Body of pancreas (tissue), 4 donors: ENCODE measurements at regions not wholly inside any gene's neighbourhood (a gene's known extent, or its start where the extent isn't known, plus 50 kb on each side); places are given as distances from the start of the nearest gene placed in this dataset.

Experiments
- ATAC-seq: fragments of 150-250 bp; one replicate; pipeline ENCODE4 v1.9.1; 2016
- DNase-seq, 4 donors: peaks; one replicate each; pipeline ENCODE4 v3.0.0-alpha.2; 2019
- H3K27ac ChIP-seq, 4 donors: fragments of 200-600 bp; sonication (generic); 1 replicate in 3 of 4; 2 replicates in 1 of 4; pipeline versions ENCODE4 v1.5.1 to v1.6.1; 2016 to 2019; ENCODE audit warnings: mild to moderate bottlenecking in 1 of 4, mixed read lengths in 1 of 4, moderate library complexity in 1 of 4
- H3K27me3 ChIP-seq, 2 donors: fragments of 200-600 bp; sonication (generic); one replicate each; pipeline ENCODE4 v1.6.0; 2016; ENCODE audit warnings: mild to moderate bottlenecking in 1 of 2
- H3K36me3 ChIP-seq, 2 donors: fragments of 200-600 bp; sonication (generic); replicated peaks in 1 of 2; 2 replicates each; pipeline ENCODE4 v1.5.1; 2016; ENCODE audit warnings: low read depth in 2 of 2; ENCODE audit not compliant: insufficient read depth in 1 of 2
- H3K4me1 ChIP-seq: fragments of 200-600 bp; sonication (generic); one replicate; pipeline ENCODE4 v1.6.0; 2016
- H3K4me3 ChIP-seq, 2 donors: fragments of 200-600 bp; sonication (generic); 1 replicate in 1 of 2; 2 replicates in 1 of 2; pipeline ENCODE4 v1.5.1; 2016 to 2019
- H3K9me3 ChIP-seq, 3 donors: fragments of 200-600 bp; sonication (generic); 1 replicate in 2 of 3; 2 replicates in 1 of 3; pipeline ENCODE4 v1.5.1; 2016
- POLR2A ChIP-seq, 3 donors: fragments of 450-650 bp; IDR thresholded peaks; one replicate each; pipeline ENCODE4 v1.6.1; 2016; ENCODE audit warnings: antibody characterized with exemption in 3 of 3, mild to moderate bottlenecking in 2 of 3
- WGBS, 2 donors: methylation state at CpG; one replicate each; pipeline ENCODE4 v1.1.5; 2017; 5-methylcytosine and 5-hydroxymethylcytosine counted together
- intact Hi-C: fragments of 100-400 bp; cut with DNase I; formaldehyde crosslinking; loops from one replicate; pipeline ENCODE4 v1.15.1; 2023
- TF ChIP-seq, protein P1 (sequence below), 7 experiments: fragments of 450-650 bp in 4 of 7; fragments of 200-600 bp in 3 of 7; sonication (generic) in 3 of 7; IDR thresholded peaks; one replicate each; pipeline ENCODE4 v1.5.1; 2016 to 2019; ENCODE audit warnings: antibody characterized with exemption in 7 of 7

DNA sequence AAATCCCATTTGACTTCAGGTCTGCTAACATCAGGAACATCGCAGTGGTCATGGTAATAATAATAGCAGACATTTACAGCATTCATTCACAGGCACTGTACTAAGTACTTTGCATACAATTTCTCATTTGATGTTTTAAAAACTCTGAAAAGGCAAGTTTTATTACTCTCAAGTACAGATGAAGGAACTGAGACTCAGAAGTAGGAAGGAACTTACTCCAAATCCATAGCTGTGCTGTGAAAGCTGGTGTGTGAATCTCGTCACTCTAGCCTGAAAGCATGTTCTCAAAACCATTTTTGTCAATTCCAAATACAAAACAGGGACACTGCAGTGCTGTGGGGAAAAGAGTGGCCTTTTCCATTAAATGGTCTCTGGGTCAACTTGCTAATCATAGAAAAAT lies 179.9 kb downstream of the FAM43A start:
- H3K27me3 ChIP-seq = no peaks in the 10 kb centered on the region
- ATAC-seq (no peak), DNase-seq (no peak)
- H3K9me3 ChIP-seq = no peaks in the 10 kb centered on the region
- no peak overlapping the region for H3K27ac ChIP-seq
- no peaks in the 10 kb centered on the region for H3K36me3 ChIP-seq
- intact Hi-C loops = no loop called here
- H3K4me1 ChIP-seq = peaks cover 13% of the 10 kb centered on the region
- TF ChIP-seq, protein P1, sequence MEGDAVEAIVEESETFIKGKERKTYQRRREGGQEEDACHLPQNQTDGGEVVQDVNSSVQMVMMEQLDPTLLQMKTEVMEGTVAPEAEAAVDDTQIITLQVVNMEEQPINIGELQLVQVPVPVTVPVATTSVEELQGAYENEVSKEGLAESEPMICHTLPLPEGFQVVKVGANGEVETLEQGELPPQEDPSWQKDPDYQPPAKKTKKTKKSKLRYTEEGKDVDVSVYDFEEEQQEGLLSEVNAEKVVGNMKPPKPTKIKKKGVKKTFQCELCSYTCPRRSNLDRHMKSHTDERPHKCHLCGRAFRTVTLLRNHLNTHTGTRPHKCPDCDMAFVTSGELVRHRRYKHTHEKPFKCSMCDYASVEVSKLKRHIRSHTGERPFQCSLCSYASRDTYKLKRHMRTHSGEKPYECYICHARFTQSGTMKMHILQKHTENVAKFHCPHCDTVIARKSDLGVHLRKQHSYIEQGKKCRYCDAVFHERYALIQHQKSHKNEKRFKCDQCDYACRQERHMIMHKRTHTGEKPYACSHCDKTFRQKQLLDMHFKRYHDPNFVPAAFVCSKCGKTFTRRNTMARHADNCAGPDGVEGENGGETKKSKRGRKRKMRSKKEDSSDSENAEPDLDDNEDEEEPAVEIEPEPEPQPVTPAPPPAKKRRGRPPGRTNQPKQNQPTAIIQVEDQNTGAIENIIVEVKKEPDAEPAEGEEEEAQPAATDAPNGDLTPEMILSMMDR (IDR thresholded peaks at IDR 0.05) = no peak
- no peak for TF ChIP-seq POLR2A (IDR thresholded peaks at IDR 0.05)
- 84 to 92% methylated on average over 2 of the region's 2 CpGs for WGBS, 2 donors
- H3K4me3 ChIP-seq = no peak overlapping the region

DNA sequence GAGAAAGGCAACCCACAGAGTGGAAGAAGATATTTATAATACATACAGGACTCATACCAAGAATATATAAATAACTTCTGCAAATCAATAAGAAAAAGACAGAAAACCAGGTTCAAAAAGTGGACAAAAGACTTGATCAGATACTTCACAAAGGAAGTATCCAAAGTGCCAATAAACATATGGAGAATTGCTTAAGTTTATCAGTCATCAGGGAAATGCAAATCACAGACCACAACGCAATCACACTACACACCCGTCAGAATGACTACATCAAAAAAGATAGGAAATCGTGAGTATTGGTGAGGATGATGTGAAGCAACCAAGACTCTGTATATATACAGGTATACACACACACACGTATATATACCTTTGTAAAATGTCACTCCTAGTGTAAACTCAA lies 180.6 kb downstream of the FAM43A start:
- WGBS, 2 donors = 64 to 76% methylated on average over 4 of the region's 4 CpGs
- H3K9me3 ChIP-seq = no peaks in the 10 kb centered on the region
- no peak overlapping the region for H3K27ac ChIP-seq
- TF ChIP-seq POLR2A (IDR thresholded peaks at IDR 0.05) = no peak
- TF ChIP-seq, protein P1 (IDR thresholded peaks at IDR 0.05) = no peak
- no peak overlapping the region for H3K4me3 ChIP-seq
- no peaks in the 10 kb centered on the region for H3K36me3 ChIP-seq
- DNase-seq (no peak), ATAC-seq (no peak)
- no peaks in the 10 kb centered on the region for H3K27me3 ChIP-seq
- peaks cover 20% of the 10 kb centered on the region for H3K4me1 ChIP-seq
- intact Hi-C loops = no loop called here

DNA sequence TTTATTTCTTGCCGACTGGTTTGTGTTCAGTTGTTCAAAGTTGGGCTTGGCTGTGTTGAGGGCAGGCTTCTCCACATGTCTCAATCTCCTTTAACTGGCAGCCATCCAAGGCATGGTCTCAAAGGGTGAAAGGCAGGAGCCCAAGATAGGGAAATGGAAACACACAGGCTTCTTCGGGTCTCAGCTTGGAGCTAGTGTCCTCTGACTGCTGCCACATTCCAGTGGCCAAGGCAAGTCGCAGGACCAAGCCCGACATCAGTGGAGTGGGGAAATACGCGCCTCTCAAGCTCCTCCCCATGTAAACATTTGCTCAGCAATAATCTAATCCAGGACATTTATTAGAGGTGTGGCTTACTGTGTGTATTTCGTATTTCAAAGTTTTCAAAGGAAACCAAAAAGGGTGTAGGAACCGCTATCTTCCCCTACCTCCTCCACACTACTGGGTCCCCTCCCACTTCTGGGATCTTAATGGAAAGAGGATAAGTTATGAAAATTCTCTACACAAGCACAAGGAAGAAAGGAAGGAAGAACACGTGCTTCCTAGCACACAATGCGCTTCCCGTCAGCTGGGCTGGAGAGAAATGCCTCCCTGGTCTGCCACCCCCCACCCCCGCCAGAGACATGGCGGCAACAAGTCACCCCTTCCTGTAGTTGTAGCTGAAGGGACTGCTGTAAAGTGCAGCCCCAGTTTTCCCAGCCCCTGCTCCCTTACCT lies 181.7 kb downstream of the FAM43A start:
- peaks cover 32% of the 10 kb centered on the region for H3K4me1 ChIP-seq
- no peak overlapping the region for H3K4me3 ChIP-seq
- no peaks in the 10 kb centered on the region for H3K9me3 ChIP-seq
- DNase-seq = peak; percentile 26 to 51 (median 40)
- peak; percentile 49 for ATAC-seq
- H3K27me3 ChIP-seq = no peaks in the 10 kb centered on the region
- peak overlapping the region in 1 of 4 donors; percentile 23 for H3K27ac ChIP-seq
- H3K36me3 ChIP-seq = no peaks in the 10 kb centered on the region
- TF ChIP-seq, protein P1 (IDR thresholded peaks at IDR 0.05) = no peak
- no peak for TF ChIP-seq POLR2A (IDR thresholded peaks at IDR 0.05)
- intact Hi-C loops = no loop called here
- 14 to 15% methylated on average over 13 of the region's 13 CpGs for WGBS, 2 donors

DNA sequence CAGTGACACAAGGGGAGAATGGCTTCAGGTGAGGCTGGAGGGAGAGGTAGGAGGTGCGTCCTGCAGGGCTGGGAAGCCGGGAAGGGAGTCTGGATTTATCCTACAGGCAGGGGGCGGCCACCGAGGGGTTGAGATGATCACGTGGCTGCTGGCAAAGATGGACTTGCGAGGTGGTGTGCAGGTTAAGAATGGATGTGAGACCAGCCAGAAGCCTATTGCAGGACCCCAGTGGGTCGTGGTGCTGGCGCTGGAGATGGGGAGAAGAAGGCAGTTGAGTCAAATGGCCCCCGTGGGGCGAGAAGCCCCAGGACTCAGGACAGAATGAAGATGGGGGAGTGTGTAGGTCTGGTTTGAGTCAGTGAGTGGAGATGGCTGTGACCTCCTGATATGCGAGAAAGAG lies 183.1 kb downstream of the FAM43A start:
- no peaks in the 10 kb centered on the region for H3K36me3 ChIP-seq
- no peak for DNase-seq
- intact Hi-C loops = no loop called here
- H3K9me3 ChIP-seq = no peaks in the 10 kb centered on the region
- no peak overlapping the region for H3K4me3 ChIP-seq
- no peak for ATAC-seq
- H3K27me3 ChIP-seq = no peaks in the 10 kb centered on the region
- peaks cover 35% of the 10 kb centered on the region for H3K4me1 ChIP-seq
- 81 to 84% methylated on average over 11 of the region's 11 CpGs for WGBS, 2 donors
- no peak for TF ChIP-seq POLR2A (IDR thresholded peaks at IDR 0.05)
- TF ChIP-seq, protein P1 (IDR thresholded peaks at IDR 0.05) = no peak
- H3K27ac ChIP-seq = no peak overlapping the region
